ENCODE measurements at regions not wholly inside any gene's neighbourhood (a gene's known extent, or its start where the extent isn't known, plus 50 kb on each side); places are given as distances from the start of the nearest gene placed in this dataset.

DNA sequence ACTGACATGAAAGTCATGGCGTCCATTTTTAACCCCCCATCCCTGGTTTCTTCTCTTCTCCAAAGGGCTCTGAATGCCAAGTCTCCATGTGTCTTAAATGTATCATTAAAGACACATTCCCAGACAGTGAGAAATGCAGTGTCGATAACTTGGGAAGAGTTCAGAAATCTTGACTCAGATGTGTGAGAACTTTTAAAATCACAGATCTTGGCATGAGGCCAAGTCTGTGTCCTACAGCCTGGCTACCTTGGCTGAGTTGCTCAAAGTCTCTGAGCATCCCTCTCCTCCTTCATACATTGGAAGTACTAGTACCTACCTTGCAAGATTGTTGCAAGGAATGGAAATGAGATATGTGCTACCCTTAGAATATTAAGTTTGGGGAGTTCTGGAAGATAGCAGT, 1046.5 kb upstream of the RBFOX1 start:
- TF ChIP-seq SIN3A (IDR thresholded peaks at IDR 0.05; ENCODE audit: borderline replicate concordance, insufficient read depth, low read length) (no peak), FOXP2 (optimal IDR thresholded peaks at IDR 0.05; ENCODE audit: borderline replicate concordance, extremely low read depth, extremely low read length, insufficient read depth) (no peak), POLR2AphosphoS5 (IDR thresholded peaks at IDR 0.05; ENCODE audit: low read depth, low read length) (no peak)

DNA sequence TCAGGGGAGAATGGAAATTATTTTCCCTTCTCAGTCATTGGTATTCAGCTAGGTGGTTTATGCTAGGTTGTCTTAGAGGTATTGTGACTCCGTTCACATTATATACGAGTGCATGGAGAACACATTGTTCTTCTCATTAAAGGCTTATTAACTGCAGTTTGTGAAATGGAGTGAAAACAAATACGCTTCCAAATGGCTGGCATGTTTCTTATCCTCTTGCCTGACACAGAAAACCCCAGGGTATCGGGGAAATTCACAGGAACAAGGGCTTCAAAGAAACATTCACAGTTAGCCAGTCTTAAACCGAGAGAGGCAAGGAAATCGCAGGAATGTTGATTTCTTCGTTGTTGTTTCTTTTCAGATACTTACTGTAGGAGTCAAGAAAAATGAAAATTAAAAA, 1047.9 kb upstream of the RBFOX1 start:
- TF ChIP-seq SIN3A (IDR thresholded peaks at IDR 0.05; ENCODE audit: borderline replicate concordance, insufficient read depth, low read length) (no peak), TAF1 (IDR thresholded peaks at IDR 0.05; ENCODE audit: borderline replicate concordance, insufficient read depth, low read length) (no peak), FOXP2 (optimal IDR thresholded peaks at IDR 0.05; ENCODE audit: borderline replicate concordance, extremely low read depth, extremely low read length, insufficient read depth) (no peak)

DNA sequence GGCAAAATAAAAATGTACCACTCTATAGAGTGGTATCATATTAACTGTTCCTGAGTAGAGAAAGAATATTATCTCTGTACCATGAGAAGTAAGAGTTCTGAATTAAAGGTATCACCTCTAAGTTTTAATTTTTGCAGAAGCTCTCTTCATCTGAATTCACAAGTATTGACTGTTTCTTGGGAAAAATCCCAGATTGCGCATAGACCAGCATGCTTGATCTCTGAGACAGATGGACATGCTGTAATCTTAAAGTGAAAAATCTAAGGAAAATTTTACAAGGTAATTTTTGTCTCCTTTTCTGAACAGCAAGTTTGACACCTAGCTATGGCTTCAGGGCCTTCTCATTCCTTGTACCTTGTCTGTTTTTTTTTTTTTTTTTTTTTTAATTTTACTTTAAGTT, 1050.7 kb upstream of the RBFOX1 start:
- TF ChIP-seq FOXP2 (optimal IDR thresholded peaks at IDR 0.05; ENCODE audit: borderline replicate concordance, extremely low read depth, extremely low read length, insufficient read depth) = no peak
- TF ChIP-seq, protein P1, sequence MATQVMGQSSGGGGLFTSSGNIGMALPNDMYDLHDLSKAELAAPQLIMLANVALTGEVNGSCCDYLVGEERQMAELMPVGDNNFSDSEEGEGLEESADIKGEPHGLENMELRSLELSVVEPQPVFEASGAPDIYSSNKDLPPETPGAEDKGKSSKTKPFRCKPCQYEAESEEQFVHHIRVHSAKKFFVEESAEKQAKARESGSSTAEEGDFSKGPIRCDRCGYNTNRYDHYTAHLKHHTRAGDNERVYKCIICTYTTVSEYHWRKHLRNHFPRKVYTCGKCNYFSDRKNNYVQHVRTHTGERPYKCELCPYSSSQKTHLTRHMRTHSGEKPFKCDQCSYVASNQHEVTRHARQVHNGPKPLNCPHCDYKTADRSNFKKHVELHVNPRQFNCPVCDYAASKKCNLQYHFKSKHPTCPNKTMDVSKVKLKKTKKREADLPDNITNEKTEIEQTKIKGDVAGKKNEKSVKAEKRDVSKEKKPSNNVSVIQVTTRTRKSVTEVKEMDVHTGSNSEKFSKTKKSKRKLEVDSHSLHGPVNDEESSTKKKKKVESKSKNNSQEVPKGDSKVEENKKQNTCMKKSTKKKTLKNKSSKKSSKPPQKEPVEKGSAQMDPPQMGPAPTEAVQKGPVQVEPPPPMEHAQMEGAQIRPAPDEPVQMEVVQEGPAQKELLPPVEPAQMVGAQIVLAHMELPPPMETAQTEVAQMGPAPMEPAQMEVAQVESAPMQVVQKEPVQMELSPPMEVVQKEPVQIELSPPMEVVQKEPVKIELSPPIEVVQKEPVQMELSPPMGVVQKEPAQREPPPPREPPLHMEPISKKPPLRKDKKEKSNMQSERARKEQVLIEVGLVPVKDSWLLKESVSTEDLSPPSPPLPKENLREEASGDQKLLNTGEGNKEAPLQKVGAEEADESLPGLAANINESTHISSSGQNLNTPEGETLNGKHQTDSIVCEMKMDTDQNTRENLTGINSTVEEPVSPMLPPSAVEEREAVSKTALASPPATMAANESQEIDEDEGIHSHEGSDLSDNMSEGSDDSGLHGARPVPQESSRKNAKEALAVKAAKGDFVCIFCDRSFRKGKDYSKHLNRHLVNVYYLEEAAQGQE (IDR thresholded peaks at IDR 0.05; ENCODE audit: insufficient read depth in 1 of 2, low read depth in 2 of 2, low read length in 2 of 2) = no peak
- no peak for TF ChIP-seq SIN3A (IDR thresholded peaks at IDR 0.05; ENCODE audit: borderline replicate concordance, insufficient read depth, low read length)
- TF ChIP-seq TAF1 (IDR thresholded peaks at IDR 0.05; ENCODE audit: borderline replicate concordance, insufficient read depth, low read length) = no peak
- no peak for TF ChIP-seq POLR2AphosphoS5 (IDR thresholded peaks at IDR 0.05; ENCODE audit: low read depth, low read length)

DNA sequence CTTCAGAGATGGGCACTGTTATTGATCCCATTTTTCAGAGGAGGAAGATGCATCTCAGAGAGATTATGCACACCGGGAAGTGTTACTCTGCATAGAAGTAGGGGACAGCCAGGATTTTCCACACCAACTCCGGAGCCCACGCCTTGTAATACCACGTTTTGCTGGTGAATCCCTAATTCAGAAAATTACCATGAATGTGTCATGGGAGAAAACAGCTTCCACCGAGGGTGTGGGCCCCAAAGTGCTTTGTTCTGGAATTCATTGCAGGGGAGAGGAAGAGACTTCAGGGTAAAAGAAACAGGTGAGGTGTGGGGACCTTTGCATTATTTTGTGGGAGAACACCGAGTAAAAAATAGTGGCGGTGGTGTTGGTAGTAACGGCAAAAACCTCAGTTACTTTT, 1051.4 kb upstream of the RBFOX1 start:
- TF ChIP-seq SIN3A (IDR thresholded peaks at IDR 0.05; ENCODE audit: borderline replicate concordance, insufficient read depth, low read length) (no peak), POLR2AphosphoS5 (IDR thresholded peaks at IDR 0.05; ENCODE audit: low read depth, low read length) (no peak), TAF1 (IDR thresholded peaks at IDR 0.05; ENCODE audit: borderline replicate concordance, insufficient read depth, low read length) (no peak), FOXP2 (optimal IDR thresholded peaks at IDR 0.05; ENCODE audit: borderline replicate concordance, extremely low read depth, extremely low read length, insufficient read depth) (no peak)
- TF ChIP-seq, protein P1 (IDR thresholded peaks at IDR 0.05; ENCODE audit: insufficient read depth in 1 of 2, low read depth in 2 of 2, low read length in 2 of 2) = no peak

DNA sequence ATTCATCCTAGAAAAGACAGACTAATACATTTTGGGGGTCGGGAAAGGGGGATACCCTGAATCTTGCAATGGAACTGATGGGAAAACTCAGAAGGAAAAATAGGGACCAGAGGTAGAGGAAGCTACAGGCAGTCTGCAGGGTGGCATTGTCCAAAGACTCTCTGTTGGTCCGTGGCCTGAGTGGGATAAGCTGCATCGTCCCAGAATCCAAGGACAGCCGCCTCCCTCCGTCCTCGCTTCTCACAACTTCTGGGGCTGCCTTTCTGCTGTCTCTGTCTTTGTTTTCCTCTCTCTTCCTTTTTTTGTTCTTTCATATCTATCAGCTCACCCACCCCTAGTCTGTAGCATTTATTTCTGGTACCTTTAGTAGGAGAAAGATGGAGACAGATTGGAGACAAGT, 1052.6 kb upstream of the RBFOX1 start:
- TF ChIP-seq POLR2AphosphoS5 (IDR thresholded peaks at IDR 0.05; ENCODE audit: low read depth, low read length) (no peak), SIN3A (IDR thresholded peaks at IDR 0.05; ENCODE audit: borderline replicate concordance, insufficient read depth, low read length) (no peak), TAF1 (IDR thresholded peaks at IDR 0.05; ENCODE audit: borderline replicate concordance, insufficient read depth, low read length) (no peak)

DNA sequence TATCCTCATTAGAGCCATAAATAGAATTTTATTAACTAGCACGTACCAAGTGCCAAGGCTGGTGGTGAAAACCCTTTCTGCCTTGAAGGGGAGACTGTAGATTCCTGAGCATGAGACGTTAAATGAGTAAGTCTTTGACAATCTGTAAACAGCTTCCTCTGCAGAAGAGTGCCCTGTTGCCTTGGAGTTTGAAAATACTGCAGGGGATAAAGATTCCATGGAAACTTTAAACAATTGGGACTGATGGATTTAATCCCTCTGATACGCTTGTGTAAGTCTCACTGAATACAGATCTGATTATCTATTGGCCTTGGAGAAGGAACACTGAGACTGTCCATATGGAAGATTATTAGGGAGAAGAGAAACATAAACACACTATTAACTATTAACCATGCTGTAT, 1053.4 kb upstream of the RBFOX1 start:
- TF ChIP-seq SIN3A (IDR thresholded peaks at IDR 0.05; ENCODE audit: borderline replicate concordance, insufficient read depth, low read length) (no peak), FOXP2 (optimal IDR thresholded peaks at IDR 0.05; ENCODE audit: borderline replicate concordance, extremely low read depth, extremely low read length, insufficient read depth) (no peak), TAF1 (IDR thresholded peaks at IDR 0.05; ENCODE audit: borderline replicate concordance, insufficient read depth, low read length) (no peak), POLR2AphosphoS5 (IDR thresholded peaks at IDR 0.05; ENCODE audit: low read depth, low read length) (no peak)
- TF ChIP-seq, protein P1 (IDR thresholded peaks at IDR 0.05; ENCODE audit: insufficient read depth in 1 of 2, low read depth in 2 of 2, low read length in 2 of 2) = no peak

DNA sequence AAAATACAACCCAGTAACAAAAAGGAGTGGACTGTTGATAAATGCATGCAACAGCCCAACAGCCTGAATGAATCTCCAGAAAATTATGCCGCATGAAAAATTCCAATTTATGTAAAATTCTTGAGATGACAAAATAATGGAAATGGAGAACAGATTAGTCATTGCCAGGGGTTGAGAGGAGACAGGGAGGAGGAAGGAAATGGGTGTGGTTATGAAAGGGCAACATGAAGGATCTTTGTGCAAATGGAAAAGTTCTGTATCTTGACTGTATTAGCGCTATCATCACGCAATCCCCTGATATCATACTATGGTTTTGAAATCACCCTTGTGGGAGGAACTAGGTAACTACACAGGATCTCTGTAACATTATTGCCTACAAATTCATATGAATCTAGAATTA, 1058.3 kb upstream of the RBFOX1 start:
- TF ChIP-seq, protein P1 (IDR thresholded peaks at IDR 0.05; ENCODE audit: insufficient read depth in 1 of 2, low read depth in 2 of 2, low read length in 2 of 2) = no peak
- TF ChIP-seq FOXP2 (optimal IDR thresholded peaks at IDR 0.05; ENCODE audit: borderline replicate concordance, extremely low read depth, extremely low read length, insufficient read depth) (no peak), POLR2AphosphoS5 (IDR thresholded peaks at IDR 0.05; ENCODE audit: low read depth, low read length) (no peak), SIN3A (IDR thresholded peaks at IDR 0.05; ENCODE audit: borderline replicate concordance, insufficient read depth, low read length) (no peak), TAF1 (IDR thresholded peaks at IDR 0.05; ENCODE audit: borderline replicate concordance, insufficient read depth, low read length) (no peak)
